HG02678 (cell line): ENCODE measurements at regions not wholly inside any gene's neighbourhood (a gene's known extent, or its start where the extent isn't known, plus 50 kb on each side); places are given as distances from the start of the nearest gene placed in this dataset.

ENCODE experiments used
- ATAC-seq: cut with Tn5 transposase; IDR thresholded peaks from one replicate; pipeline ENCODE4 v1.9.1; 2021; ENCODE audit warnings: mild to moderate bottlenecking, moderate library complexity; ENCODE audit not compliant: unreplicated experiment

DNA sequence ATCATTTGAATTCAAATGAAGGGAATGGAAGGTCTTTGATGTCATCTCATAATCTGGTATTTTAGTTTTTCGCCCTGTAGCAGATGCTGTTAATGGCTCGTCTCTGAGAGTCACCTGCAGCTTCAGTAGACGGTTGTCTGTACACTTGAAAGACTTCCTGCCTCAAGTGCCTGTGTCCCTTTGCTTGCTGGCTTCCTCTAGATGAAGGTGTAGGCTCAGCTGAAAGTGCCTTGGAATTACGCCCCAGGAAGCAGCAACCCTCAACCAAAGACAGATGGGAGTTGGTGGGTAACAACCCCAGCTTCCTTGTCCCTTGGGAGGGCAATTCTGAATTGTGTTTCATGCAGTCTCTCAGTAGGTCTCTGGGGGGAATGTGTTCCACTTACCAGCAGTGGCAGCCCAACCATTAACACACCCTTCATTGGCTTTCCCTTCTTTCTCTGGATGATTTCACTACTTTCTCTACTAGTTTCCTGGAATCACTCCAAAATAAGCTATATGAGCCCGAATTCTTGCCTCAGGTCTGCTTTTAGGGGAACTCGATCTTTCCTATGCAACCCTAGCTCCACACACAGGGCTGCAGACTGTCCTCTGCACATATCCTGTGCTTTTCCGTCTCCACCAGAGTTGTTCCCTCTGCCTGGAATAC is 395.6 kb downstream of the DMAC1 start:
- ATAC-seq = no peak

DNA sequence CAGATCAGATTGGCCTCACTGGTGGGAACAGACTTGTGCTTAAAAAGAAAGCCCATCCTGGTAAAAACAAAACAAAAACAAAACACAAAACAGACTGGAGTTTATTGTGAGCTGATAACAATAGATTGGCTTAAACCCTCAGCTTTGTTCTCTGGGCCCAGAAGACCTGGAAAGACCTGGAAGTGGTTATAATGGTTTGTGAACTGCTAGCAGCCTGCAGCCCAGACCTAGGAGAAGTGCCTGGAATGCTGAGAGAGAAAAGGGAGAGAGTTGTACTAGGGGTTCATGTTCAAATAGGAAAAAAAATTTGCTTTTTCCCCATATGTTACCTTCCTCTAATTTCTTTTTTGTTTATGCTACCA is 396.6 kb downstream of the DMAC1 start:
- no peak for ATAC-seq

DNA sequence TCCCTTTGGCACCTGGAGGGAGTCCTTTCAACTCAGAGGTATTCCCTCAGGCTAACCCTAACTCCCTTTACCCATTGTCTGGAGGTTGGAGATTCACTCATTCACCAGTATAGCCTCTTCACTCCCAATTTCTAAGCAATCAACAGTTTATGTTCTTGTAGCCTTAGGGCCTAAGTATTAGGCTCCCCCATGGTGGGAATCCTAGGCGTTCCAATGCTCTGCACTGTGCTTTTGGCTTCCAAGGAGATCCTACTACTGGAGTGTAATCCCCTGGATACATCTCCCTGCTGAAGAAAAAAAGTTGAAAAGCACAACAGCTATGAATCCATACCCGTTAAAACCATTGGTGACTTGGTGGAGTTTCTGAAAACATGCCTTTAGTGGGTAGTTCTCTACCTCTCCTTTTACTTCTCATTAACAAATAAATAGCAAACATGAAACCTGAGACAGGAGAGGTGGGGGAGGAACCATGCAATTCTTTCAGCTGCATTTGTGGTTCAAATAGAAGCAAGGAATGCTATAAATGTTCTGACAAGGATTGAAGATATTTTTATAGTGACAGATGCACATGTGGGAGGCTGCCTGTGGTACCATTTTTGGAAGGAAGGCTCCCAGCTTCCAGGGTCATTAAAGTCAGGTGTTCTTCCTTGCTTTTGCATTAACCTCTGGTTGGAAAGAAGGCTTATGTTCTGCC is 397.1 kb downstream of the DMAC1 start:
- no peak for ATAC-seq

DNA sequence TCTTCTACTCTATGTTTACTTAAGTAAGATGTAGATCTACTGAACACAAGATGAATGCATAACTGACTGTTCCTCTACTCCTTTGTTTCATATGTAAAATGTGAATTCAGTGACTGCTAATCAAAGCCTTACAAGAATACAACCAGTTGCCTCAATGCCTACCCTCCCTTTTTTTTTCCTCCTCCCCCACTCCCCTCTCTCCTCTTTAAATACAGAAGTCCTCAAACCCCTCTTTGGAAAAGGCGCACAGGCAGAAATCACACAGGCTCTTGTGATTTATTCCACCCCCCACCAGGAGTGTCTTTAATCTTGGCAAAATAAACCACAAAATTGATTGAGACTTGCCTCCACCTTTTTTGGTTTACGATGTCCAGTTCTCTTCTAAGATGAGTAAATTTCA is 398.5 kb downstream of the DMAC1 start:
- no peak for ATAC-seq

DNA sequence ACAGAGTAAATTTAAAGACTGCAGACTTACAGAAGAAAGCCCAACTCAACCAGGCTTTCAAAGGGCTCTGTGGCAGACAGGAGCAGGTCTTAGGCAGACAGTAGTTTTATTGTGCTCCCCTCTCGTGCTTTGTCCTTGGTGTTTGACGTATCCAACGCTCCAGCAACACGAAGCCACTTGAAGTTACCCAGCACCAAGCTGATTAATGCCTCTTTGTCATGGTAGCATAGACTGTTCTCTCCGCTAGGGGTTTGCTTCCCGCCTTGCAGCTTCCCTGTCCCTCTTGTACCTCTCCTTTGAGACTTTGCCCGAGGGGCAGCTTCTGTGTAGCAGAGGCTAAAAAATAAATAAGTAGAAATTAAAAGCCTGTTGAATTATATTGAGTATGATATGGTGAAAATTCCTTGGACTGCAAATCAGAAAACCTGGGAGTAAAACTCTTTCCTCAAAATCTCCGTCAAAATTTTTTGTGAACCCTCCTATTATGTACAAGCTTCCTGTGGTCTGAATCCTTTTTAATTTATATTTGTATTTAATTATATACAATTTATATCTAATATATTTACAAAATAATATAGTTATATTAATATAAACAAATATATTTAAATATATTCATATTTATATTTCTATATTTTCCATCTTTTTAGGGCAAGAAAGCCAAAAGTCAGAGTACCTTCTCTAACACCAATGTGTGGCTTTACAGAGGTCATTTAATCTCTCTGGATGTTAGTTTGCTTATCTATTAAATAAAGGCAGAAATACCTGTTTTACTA is 405.4 kb downstream of the DMAC1 start:
- no peak for ATAC-seq

DNA sequence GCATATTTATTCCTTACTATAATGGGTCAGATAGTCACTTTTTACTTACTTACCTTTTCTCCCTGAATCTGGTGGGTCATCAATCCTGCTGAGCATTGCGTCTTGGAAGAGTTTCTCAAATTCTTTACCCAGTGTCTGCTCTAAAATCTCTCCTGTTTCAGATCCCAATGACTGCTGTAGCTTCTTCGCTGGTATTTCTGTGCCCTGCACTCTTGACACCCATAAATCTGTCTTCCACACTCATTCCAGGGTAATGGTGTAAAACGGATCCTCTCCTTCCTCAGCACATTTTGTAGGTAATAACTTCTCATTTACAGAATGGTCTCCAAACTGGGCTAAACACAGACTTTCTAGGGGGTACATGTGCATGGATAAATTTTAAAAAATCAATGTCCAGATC is 407.4 kb downstream of the DMAC1 start:
- no peak for ATAC-seq

DNA sequence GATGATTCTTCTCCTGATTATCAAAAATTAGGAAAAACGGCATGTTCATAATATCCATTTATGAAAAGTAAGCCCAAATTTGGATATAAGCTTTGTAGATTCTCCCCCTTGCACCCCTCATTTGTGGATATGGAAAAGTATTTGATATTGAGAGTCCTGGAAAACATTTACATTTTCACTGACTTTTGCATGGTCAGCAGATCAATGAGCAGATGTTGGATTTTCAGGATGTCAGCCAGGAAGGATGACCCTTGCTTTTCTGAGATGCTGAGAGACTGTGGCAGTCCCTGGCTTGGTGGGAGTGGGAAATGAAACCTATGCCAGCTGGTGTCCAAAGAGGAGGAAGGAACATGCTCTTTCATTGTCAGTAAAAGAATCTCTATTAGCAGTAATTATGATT is 410.8 kb downstream of the DMAC1 start:
- no peak for ATAC-seq

DNA sequence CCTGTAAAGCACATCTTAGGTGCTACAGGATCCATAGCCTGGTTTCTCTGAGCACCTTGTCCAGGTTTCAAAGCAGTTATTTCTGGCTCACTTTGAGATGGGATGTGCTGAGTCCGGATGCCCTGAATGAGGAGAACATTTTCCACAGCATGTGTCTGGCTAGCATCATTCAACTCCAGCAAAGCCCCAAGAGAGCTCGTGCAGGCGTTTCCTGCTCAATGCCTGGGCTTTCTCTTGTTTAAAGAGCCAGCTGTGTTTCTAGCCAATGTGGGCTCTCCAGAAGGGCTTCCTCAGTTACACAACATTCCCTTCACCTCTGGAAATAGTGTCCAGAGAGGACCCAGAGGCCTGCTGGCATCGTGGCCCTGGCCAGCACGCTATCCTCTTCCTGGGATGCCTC is 411.7 kb downstream of the DMAC1 start:
- no peak for ATAC-seq

DNA sequence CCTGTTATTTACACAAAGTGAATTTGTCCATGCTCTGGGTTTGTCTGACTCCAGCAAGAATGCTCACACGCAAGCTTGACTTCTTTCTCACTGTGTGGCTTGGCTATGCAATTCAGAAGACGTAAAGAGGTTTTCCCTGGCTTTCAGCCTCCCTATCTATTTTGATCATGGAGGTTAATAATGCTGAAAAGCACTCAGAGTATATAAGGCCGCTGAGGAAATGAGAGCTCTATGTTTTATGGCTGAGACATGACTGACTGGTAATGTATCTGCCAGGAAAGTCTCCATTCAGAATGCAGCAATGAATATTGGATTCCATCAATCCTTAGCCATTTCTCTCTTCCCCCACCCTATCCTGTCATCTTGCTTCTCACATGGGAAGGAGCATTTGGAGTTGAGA is 417.3 kb downstream of the DMAC1 start:
- ATAC-seq = no peak

DNA sequence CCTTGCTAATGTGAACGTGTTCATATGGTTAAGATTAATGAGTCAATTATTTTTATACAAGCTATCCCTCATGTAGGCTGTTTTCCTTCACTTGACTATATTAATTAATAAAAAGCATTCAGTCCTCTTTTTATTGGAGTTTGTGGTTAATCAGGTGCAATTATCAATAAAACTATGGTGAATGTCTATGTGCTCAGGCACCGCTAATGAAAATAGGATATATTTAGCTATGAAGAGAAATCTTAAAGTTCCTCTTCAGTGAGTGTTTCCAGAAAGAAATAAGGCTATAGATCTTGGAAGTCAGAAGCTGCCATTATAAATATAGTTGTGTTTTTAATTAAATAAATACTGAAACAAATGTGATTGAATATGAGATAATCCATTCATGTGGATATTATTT is 422.1 kb downstream of the DMAC1 start:
- no peak for ATAC-seq

DNA sequence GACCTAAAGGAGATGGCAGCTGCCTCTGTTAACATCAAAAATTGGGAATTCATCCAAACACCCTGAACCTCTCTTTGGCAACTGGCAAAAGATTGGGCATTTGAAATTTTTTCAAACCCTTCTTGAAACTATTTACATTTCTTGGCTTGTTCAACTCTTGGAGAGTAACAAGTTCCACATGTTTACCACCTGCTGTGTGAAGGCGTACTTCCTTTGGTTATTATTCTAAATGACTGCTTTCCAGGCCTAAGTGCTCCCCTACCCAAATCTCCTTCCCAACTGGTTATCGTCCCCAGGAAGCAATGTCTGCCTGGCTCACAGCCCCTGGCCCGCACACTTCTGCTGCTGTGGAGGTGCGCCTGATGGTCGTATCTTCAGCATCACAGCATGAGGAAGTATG is 422.7 kb downstream of the DMAC1 start:
- ATAC-seq = no peak

DNA sequence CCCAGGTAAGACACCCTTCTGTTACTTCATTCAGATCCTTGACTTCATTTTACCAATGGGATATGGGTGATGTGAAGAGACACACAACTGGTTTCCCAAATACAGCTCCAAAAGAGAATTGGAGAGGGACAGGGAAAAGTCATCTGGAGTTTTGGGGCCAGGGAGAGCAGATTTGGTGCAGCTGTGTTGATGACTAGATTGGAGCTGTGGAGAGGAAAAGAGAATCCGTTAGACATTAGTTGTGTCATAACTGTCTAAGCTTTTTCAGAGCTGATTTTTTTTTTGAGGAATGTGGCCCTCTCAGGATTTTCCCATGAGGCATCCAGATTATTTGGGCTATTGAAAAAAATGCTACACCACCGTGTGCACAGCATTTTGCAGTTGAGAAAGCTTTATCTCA is 423.4 kb downstream of the DMAC1 start:
- no peak for ATAC-seq

DNA sequence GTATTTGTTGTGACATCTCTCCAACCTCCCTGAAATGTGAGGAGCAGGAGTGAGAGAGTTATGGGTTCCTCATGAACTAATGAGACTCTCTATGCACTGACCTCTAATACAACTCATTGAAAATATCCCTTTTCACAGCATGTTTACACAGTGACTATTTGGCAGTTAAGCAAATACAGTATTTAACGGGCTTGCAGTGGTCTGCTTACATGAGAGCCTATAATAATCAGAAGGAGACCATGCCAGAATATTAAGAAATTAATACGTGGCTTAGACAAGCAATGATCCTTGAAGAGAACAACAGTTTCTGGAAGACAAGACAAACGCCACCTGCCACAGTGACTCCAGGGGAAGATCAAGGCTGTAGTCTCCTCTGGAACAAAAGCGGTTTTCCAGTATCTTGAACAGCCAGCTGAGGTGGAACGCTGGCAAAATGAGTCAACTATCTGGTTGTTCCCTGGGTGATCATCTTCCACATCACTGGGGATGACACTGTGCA is 424.5 kb downstream of the DMAC1 start:
- ATAC-seq = no peak

DNA sequence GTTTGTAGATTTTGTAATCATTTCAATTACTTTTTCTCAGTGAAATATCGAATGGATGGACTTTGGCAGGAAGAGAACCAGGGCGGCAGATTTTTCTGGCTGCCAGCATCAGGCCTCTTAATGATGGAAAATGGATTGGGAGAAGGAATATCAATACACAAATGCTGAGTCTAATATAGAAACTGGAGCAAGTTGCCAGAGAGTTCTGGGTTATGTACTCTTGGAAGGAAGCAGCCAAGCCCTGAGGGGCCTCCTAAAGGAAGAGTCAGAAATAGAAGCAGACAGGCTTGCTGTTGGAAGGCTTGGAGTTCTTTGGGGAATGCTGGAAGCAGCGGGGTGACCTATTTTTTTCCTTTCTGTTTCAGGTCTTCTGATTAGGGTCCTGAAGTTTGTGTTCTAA is 428.6 kb downstream of the DMAC1 start:
- no peak for ATAC-seq

DNA sequence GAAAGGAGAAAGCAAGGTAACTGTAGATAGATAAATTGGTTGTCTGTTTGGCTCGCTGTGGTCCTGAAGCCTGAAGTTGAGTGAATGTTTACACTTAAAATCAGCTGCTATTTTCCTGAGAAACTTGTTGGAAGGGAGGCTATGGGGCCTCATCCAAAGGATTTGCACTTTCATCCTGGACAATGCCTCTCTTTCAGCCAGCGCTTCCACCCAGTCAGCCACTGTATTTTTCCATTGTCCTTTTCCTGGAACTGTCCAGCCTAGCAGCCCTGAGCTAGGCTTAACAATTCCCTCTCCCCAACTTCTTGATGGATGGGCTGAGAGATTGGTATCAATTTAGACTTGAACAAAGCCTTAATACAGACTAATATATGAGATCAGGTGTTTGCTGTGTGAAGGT is 429.2 kb downstream of the DMAC1 start:
- ATAC-seq = no peak

DNA sequence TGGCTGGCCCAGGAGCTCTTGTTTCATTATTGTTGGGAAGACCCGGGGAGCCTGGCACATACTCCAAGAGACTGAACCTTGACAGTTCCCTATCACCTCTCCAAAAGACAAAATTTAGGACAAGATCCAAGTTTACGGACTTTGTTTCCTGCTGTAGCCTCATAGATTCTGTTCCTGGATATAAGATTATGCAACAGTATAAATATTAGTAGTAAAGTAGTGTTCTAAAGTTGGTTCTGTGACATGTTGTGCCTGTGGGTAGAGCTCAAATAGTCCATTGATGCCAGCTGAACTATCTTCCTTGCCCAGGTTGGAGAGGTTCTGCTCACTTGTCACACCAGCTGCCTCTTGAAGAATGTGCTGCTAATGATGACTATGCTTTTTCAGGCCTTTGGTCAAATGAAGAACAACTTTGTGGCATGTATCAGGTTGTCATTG is 430.2 kb downstream of the DMAC1 start:
- no peak for ATAC-seq

DNA sequence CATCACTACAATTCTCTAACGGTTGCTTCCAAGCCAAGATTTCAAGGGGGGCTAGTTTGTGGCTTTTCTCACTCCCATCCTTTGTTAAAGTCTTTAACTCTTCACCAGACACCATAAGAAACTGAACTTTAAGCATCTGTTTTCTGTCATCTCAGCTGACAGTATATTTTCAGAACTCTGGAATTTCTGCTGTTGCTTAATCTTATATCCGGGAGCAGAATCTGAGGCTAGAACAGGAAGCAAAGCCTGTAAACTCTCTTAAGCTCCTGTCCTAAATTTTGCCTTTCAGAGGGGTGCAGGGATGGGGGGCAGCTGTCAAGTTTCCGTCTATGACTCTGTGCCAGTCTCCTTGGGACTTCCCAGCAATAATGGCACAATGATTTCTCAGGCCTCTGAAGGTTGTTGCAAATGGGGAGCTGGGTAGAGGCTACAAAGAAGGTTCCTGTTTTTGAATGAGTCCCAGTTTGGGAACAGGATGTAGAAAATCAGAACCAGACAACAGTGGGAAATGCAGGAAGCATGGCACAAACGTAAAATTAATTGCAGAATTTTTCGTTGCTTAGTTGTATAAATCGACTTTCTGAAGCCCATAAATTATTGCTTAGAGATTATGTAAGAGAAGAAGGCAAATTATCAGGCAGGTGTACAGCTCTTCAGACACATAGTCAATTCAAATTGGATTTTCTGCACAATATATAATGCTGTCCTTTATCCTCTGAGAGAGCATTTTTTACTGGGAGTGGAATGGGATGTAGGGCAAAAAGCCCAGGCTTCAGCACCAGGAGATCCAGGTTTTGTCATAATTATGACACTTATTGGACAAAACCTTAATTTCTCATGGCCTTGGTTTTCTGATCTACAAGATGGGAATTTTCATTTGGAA is 430.9 kb downstream of the DMAC1 start:
- no peak for ATAC-seq

DNA sequence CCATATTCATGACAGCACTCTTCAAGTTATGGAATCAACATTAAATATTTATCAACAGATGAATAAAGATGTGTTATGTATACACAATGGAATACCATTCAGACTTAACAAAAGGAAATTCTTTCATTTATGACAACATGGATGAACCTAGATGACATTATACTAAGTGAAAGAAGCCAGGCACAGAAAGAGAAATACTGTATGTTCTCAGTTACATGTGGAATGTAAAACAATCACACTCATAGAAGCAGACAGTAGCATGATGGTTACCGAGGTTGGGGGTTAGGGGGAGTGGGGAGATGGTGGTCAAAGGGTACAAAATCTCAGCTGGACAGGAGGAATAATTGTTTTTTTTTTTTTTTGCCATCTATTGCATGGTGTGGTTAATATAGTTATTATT is 431.9 kb downstream of the DMAC1 start:
- ATAC-seq = no peak

DNA sequence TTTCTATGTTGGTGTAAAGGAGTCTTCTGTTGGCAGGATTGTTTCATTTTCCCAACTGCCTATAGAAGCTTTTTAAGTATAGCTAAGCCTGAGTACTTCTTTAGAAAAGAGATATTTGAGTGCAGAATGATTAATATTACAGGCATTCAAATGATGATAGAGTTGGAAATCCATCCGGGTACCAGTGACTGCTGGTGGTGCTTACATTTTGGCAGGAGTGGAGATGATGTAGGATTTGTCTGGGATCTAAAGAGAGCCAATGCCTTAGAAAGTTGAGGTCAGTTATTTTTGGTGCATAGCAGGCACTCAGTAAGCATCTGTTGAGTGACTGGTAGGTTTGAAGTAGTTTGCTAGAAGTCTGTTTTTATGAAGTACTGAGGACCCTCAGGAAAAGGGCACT is 433.5 kb downstream of the DMAC1 start:
- no peak for ATAC-seq

DNA sequence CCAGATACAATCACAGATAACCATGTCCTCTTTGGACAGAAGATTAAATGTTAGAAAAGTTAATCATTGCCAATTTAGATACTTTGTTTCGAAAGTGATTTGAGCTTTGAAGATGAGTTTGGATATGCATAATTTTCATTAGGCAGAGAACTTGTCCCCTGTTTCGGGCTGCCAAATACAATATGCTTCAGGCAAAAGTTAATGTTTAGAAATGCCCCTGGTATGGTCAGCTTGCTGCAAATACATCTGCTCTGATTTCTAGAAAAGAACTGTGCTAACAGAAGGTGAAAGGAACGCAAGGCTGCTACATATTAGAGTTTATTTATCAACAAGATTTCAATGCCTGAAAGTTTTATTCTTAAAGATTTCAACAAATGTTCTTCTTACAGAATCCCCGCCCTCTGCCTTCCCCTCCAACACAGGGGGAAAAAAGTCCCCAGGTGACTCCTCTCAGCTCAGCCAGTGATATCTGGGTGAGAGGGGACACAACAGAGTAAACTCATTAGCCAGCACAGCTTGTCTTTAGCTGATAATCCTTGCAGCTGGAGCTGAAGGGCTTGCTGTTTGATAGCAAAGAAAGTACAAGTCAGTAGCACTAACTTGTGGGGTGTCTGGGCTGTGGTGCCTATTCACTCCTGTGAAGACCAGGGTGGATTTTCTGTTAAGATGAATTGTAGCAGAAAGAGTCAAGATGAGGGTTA is 435.7 kb downstream of the DMAC1 start:
- no peak for ATAC-seq
